Spleen (tissue), 7 donors: ENCODE measurements at regions not wholly inside any gene's neighbourhood (a gene's known extent, or its start where the extent isn't known, plus 50 kb on each side); places are given as distances from the start of the nearest gene placed in this dataset.

Experiments used
- POLR2A ChIP-seq, 3 donors: fragments of 450-650 bp; IDR thresholded peaks; one replicate each; pipeline ENCODE4 v1.5.1; 2017; ENCODE audit warnings: antibody characterized with exemption in 3 of 3, mild to moderate bottlenecking in 1 of 3
- TF ChIP-seq, protein P1 (sequence below), 11 experiments: fragments of 200-600 bp in 7 of 11; fragments of 450-650 bp in 4 of 11; sonication (generic) in 4 of 11; IDR thresholded peaks in 8 of 11; conservative IDR thresholded peaks in 3 of 11; 1 replicate in 7 of 11; 2 replicates in 4 of 11; pipeline versions ENCODE4 v1.4.0 to v1.8.0; 2016 to 2021; ENCODE audit warnings: antibody characterized with exemption in 11 of 11, inconsistent platforms in 4 of 11, mild to moderate bottlenecking in 1 of 11
- donor health status: DM: no; HTN: no; CAD: no; lungs with moderate emphysema.
- donor health status: DM: no; HTN: no; CAD: no.
- donor health status: DM: no; HTN: no; CAD: no.

DNA sequence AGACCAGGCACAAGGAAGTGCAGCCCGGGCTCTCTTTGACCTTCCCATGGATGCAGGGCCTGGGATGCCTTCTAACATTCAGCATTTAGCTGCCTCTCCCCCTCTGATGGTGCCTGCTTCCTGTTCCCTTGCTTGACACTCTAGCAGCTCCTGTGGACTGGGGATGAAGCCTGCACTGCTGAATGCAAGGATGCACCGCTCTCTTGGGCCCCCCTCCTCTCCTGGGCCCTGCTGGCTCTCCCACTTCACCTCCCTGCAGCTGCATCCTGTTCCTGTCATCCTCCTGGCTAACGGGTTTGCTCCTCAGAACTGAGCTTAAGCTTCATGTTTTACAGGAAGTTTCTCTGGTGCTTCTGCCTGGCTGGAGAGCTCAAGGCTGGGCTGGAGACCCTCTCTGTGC, 254.1 kb downstream of the TSN start:
- TF ChIP-seq POLR2A (IDR thresholded peaks at IDR 0.05) = no peak
- TF ChIP-seq, protein P1, sequence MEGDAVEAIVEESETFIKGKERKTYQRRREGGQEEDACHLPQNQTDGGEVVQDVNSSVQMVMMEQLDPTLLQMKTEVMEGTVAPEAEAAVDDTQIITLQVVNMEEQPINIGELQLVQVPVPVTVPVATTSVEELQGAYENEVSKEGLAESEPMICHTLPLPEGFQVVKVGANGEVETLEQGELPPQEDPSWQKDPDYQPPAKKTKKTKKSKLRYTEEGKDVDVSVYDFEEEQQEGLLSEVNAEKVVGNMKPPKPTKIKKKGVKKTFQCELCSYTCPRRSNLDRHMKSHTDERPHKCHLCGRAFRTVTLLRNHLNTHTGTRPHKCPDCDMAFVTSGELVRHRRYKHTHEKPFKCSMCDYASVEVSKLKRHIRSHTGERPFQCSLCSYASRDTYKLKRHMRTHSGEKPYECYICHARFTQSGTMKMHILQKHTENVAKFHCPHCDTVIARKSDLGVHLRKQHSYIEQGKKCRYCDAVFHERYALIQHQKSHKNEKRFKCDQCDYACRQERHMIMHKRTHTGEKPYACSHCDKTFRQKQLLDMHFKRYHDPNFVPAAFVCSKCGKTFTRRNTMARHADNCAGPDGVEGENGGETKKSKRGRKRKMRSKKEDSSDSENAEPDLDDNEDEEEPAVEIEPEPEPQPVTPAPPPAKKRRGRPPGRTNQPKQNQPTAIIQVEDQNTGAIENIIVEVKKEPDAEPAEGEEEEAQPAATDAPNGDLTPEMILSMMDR (IDR thresholded peaks at IDR 0.05 in 8 of 11, conservative IDR thresholded peaks at IDR 0.05 in 3 of 11) = no peak
